ENCODE measurements at regions not wholly inside any gene's neighbourhood (a gene's known extent, or its start where the extent isn't known, plus 50 kb on each side); places are given as distances from the start of the nearest gene placed in this dataset.

GRCh38 chr5:82620957-82621600 is 342.9 kb upstream of the RPS23 start:
- TF ChIP-seq CTCF (IDR thresholded peaks at IDR 0.05): no peak

GRCh38 chr5:82619097-82619496 is 340.9 kb upstream of the RPS23 start:
- no peak for TF ChIP-seq CTCF (IDR thresholded peaks at IDR 0.05)

GRCh38 chr5:82614706-82615105 is 336.6 kb upstream of the RPS23 start:
- TF ChIP-seq CTCF (IDR thresholded peaks at IDR 0.05): no peak

- TF ChIP-seq CTCF (IDR thresholded peaks at IDR 0.05): no peak
These were observed 335.7 kb upstream of the RPS23 start for GRCh38 chr5:82613891-82614290.

- no peak for TF ChIP-seq CTCF (IDR thresholded peaks at IDR 0.05)
These were observed 332.5 kb upstream of the RPS23 start for GRCh38 chr5:82610686-82611085.

- TF ChIP-seq CTCF (IDR thresholded peaks at IDR 0.05): no peak
These were observed 327.4 kb upstream of the RPS23 start for GRCh38 chr5:82605441-82605973.

GRCh38 chr5:82603033-82603987 is 325.2 kb upstream of the RPS23 start:
- no peak for TF ChIP-seq CTCF (IDR thresholded peaks at IDR 0.05)
